GM13976 (cell line): ENCODE measurements at regions not wholly inside any gene's neighbourhood (a gene's known extent, or its start where the extent isn't known, plus 50 kb on each side); places are given as distances from the start of the nearest gene placed in this dataset.

ENCODE experiments used
- DNase-seq: peaks from one replicate; pipeline ENCODE4 v3.0.0; 2012; ENCODE audit warnings: low spot score
- in situ Hi-C: fragments of 300-500 bp; cut with MboI; formaldehyde crosslinking; loops from one replicate; pipeline ENCODE4 v1.12.0; 2022; ENCODE audit warnings: low sequenced_read_pairs, mixed read lengths, inconsistent platforms; ENCODE audit not compliant: unreplicated experiment
- TF ChIP-seq, protein P1 (sequence below): IDR thresholded peaks from 2 replicates; pipeline ENCODE4 v1.5.1; 2012; ENCODE audit warnings: borderline replicate concordance, mild to moderate bottlenecking; ENCODE audit not compliant: insufficient read depth; ENCODE audit errors: extremely low read depth, missing control alignments, control extremely low read depth

DNA sequence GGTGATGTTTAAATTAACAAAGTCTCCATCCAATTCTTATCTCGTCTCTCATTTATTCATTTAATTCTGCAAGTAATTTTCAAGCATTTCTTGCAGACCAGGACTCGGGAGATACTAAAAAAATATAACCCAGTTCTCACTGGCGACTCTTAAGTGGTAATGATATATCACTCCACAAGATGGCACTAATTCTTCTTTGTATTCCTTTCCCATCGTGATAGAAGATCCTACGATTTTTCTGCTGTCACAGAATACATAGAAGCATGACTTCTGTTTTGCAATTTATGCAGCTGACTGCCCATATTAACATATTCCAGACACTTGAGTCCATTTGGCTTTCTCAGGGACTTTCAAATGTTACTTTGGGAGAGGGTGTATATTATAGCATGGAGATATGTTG is 64.0 kb upstream of the FGF13 start:
- peak; percentile 31 for DNase-seq
- in situ Hi-C loops, result no loop called here
- TF ChIP-seq, protein P1, sequence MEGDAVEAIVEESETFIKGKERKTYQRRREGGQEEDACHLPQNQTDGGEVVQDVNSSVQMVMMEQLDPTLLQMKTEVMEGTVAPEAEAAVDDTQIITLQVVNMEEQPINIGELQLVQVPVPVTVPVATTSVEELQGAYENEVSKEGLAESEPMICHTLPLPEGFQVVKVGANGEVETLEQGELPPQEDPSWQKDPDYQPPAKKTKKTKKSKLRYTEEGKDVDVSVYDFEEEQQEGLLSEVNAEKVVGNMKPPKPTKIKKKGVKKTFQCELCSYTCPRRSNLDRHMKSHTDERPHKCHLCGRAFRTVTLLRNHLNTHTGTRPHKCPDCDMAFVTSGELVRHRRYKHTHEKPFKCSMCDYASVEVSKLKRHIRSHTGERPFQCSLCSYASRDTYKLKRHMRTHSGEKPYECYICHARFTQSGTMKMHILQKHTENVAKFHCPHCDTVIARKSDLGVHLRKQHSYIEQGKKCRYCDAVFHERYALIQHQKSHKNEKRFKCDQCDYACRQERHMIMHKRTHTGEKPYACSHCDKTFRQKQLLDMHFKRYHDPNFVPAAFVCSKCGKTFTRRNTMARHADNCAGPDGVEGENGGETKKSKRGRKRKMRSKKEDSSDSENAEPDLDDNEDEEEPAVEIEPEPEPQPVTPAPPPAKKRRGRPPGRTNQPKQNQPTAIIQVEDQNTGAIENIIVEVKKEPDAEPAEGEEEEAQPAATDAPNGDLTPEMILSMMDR, result peak; percentile 20

DNA sequence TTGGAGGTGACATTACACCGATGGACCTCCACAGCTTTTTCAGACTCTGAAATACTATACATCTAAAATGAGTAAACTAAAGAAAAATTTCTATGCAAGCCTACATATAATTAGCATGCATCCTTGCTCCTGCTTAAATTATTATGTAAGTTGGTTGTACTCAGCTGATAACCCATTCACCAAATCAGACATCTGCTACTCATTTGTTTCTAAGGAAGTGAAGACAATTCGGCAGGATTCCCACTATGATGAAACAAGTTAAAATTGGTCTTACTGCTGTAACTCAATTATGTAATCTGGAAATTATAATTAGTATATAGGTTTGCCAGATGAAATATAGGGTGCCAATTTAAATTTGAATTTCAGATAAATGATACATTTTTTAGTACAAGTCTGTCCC is 59.5 kb upstream of the FGF13 start:
- no peak for DNase-seq
- in situ Hi-C loops, result loop anchor here (25.0 kb wide), 1 partner anchor 791 kb away; no protein-coding TSS in a partner anchor
- TF ChIP-seq, protein P1, result no peak

GRCh38 chrX:138769918-138770317 is 58.4 kb upstream of the FGF13 start:
- TF ChIP-seq, protein P1, result no peak
- in situ Hi-C loops, result loop anchor here (25.0 kb wide), 1 partner anchor 792 kb away; no protein-coding TSS in a partner anchor
- DNase-seq, result no peak

GRCh38 chrX:138765051-138765450 is 53.5 kb upstream of the FGF13 start:
- DNase-seq, result no peak
- TF ChIP-seq, protein P1, result no peak

DNA sequence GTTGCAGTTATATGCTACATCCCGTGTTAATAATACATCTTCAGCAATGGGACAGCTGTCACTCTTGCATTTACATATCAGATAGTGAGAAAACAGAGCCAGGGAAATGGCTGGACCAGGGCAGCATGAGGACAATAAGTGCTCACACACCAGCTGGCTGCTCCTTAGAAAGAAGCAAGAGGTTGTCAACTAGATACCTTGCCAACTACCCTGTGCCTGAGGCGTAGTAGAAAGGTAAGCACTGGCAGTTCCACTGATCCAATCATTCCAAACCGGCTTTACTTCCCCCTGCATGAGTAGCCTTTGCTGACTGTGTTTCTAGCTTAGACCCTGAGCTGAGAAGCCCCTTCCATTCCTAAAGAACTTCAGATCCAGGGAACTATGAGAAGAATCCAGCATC is 52.2 kb upstream of the FGF13 start:
- TF ChIP-seq, protein P1, result no peak
- DNase-seq, result no peak
- in situ Hi-C loops, result loop anchor here (25.0 kb wide), 1 partner anchor 799 kb away; no protein-coding TSS in a partner anchor

More at GRCh38 chrX:138765051-138765450, 53.5 kb upstream of the FGF13 start:
- in situ Hi-C loops, result loop anchor here (25.0 kb wide), 1 partner anchor 797 kb away; no protein-coding TSS in a partner anchor

DNA sequence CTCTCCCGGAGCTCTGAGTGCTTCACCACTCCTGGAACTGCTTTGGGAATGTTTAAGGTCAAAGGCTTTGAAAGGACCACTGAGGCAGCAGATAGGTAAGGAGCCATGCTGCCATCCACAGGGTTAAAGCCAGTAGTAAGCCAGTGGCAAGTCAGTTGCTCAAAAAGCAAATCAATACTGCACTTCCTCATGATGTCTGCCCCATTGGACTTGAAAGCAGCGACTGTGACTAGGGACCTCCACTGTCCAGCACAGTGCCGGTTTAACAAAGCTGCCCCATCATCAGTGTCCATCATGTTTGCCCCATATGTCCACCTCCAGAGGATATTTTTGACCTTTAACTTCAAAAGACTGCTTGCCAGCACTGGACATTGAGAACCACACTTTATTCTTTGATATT is 49.9 kb upstream of the FGF13 start:
- in situ Hi-C loops, result loop anchor here (25.0 kb wide), 1 partner anchor 801 kb away; no protein-coding TSS in a partner anchor
- TF ChIP-seq, protein P1, result no peak
- DNase-seq, result no peak
